Osteocyte (in vitro differentiated cells): ENCODE measurements at regions not wholly inside any gene's neighbourhood (a gene's known extent, or its start where the extent isn't known, plus 50 kb on each side); places are given as distances from the start of the nearest gene placed in this dataset.
"Not testable (repeated sequence)": the region's sequence is repeated elsewhere in the genome, so short reads cannot be mapped to it uniquely, and the experiment has no call there.

ENCODE experiments used
- DNase-seq: peaks from one replicate; pipeline ENCODE4 v3.0.0; 2021; ENCODE audit warnings: mixed read lengths; ENCODE audit not compliant: unreplicated experiment; ENCODE audit errors: extremely low spot score
- H3K27ac Mint-ChIP-seq: one replicate; pipeline ENCODE4 v1.8.0; 2021; ENCODE audit warnings: mild to moderate bottlenecking, mixed read lengths; ENCODE audit not compliant: unreplicated experiment
- H3K27me3 Mint-ChIP-seq: one replicate; pipeline ENCODE4 v1.8.0; 2021; ENCODE audit warnings: mixed read lengths; ENCODE audit not compliant: unreplicated experiment
- H3K36me3 Mint-ChIP-seq: one replicate; pipeline ENCODE4 v1.8.0; 2021; ENCODE audit warnings: mixed read lengths; ENCODE audit not compliant: unreplicated experiment
- H3K4me1 Mint-ChIP-seq: one replicate; pipeline ENCODE4 v1.8.0; 2021; ENCODE audit warnings: mixed read lengths; ENCODE audit not compliant: unreplicated experiment
- H3K4me3 Mint-ChIP-seq: one replicate; pipeline ENCODE4 v1.8.0; 2021; ENCODE audit warnings: mild to moderate bottlenecking, moderate library complexity, mixed read lengths; ENCODE audit not compliant: unreplicated experiment
- H3K9me3 Mint-ChIP-seq: one replicate; pipeline ENCODE4 v1.8.0; 2021; ENCODE audit warnings: mixed read lengths; ENCODE audit not compliant: unreplicated experiment
- CTCF ChIP-seq: fragments of 200-600 bp; sonication (generic); IDR thresholded peaks from 2 replicates; pipeline ENCODE4 v1.5.0; 2021; ENCODE audit warnings: antibody characterized with exemption, mild to moderate bottlenecking, moderate library complexity

- peaks cover 3% of the 10 kb centered on the region for H3K36me3 Mint-ChIP-seq
- peaks cover 23% of the 10 kb centered on the region for H3K9me3 Mint-ChIP-seq
- H3K27ac Mint-ChIP-seq: no peak overlapping the region
- no peaks in the 10 kb centered on the region for H3K27me3 Mint-ChIP-seq
- no peak for TF ChIP-seq CTCF
- H3K4me3 Mint-ChIP-seq: no peak overlapping the region
- DNase-seq: no peak
- peaks cover 5% of the 10 kb centered on the region for H3K4me1 Mint-ChIP-seq
Observed at GRCh38 chr2:39583213-39583612, 82.5 kb upstream of the TMEM178A start.

DNA sequence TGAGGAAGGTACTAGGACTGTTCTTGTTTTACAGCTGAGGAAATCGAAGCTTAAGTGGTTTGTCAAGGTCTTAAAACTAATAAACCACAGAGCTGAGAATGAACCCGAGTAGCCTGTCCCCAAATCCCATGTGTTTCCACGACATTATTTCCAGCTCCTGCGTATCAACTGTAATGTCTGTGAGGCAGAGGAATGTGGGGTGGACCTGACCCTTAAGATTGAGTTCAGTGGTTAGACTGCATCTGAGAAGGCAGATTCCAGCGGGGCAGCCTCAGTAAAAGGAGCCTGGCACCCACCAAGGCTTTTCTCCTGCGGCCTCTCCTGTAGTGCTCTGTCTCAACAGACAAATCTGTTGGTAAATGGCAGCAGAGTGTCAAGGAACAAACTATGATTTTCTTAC lies 81.9 kb upstream of the TMEM178A start:
- Mint-ChIP-seq H3K4me1 (peaks cover 5% of the 10 kb centered on the region), H3K9me3 (peaks cover 17% of the 10 kb centered on the region), H3K4me3 (no peak overlapping the region), H3K27me3 (no peaks in the 10 kb centered on the region), H3K27ac (no peak overlapping the region), H3K36me3 (peaks cover 3% of the 10 kb centered on the region)
- DNase-seq: no peak
- no peak for TF ChIP-seq CTCF

GRCh38 chr2:39584283-39584965 lies 81.3 kb upstream of the TMEM178A start:
- TF ChIP-seq CTCF: no peak
- no peak for DNase-seq
- H3K27me3 Mint-ChIP-seq: no peaks in the 10 kb centered on the region
- H3K4me1 Mint-ChIP-seq: peaks cover 5% of the 10 kb centered on the region
- no peak overlapping the region for H3K27ac Mint-ChIP-seq
- H3K9me3 Mint-ChIP-seq: peaks cover 10% of the 10 kb centered on the region
- H3K4me3 Mint-ChIP-seq: no peak overlapping the region
- peaks cover 3% of the 10 kb centered on the region for H3K36me3 Mint-ChIP-seq

DNA sequence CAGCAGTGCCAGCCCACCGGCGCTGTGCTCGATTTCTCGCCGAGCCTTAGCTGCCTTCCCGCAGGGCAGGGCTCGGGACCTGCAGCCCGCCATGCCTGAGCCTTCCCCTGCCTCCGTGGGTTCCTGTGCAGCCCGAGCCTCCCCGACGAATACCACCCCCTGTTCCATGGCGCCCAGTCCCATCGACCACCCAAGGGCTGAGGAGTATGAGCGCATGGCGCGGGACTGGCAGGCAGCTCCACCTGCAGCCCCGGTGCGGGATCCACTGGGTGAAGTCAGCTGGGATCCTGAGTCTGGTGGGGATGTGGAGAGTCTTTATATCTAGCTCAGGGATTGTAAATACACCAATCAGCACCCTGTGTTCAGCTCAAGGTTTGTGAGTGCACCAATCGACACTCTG lies 80.2 kb upstream of the TMEM178A start:
- not testable (repeated sequence) for DNase-seq, H3K27ac Mint-ChIP-seq

GRCh38 chr2:39587168-39587567 lies 78.5 kb upstream of the TMEM178A start:
- TF ChIP-seq CTCF: no peak
- Mint-ChIP-seq H3K36me3 (peaks cover 3% of the 10 kb centered on the region), H3K4me1 (peaks cover 5% of the 10 kb centered on the region), H3K4me3 (no peak overlapping the region), H3K27me3 (no peaks in the 10 kb centered on the region), H3K9me3 (peaks cover 8% of the 10 kb centered on the region), H3K27ac (no peak overlapping the region)
- no peak for DNase-seq

More for the DNA sequence above, 80.2 kb upstream of the TMEM178A start:
- not testable (repeated sequence) for H3K9me3 Mint-ChIP-seq, H3K4me3 Mint-ChIP-seq, H3K4me1 Mint-ChIP-seq, H3K36me3 Mint-ChIP-seq, H3K27me3 Mint-ChIP-seq
